ENCODE measurements at regions not wholly inside any gene's neighbourhood (a gene's known extent, or its start where the extent isn't known, plus 50 kb on each side); places are given as distances from the start of the nearest gene placed in this dataset.
A peak's percentile ranks its signal among the peaks of the same experiment; 100 is the strongest.

DNA sequence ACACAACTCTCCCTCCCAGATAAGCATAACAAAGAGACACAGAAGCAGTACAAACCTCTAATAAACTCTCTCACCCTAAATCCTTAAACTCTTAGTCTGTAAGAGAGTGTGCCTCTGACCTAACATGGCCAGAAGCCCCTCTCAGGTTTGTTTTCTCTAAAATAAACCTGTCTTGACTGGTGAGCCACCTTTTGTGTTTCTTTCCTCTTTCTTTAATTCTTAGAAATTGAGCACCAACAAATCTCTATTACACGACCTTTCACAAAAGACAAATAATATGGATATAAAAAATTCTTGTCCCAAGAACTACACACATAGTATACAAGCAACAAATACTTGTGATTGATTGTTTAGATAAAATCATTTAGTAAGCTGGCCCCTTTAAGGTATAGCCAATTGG, 573.7 kb downstream of the EPHA5 start (continued):
- TF ChIP-seq, protein P1, sequence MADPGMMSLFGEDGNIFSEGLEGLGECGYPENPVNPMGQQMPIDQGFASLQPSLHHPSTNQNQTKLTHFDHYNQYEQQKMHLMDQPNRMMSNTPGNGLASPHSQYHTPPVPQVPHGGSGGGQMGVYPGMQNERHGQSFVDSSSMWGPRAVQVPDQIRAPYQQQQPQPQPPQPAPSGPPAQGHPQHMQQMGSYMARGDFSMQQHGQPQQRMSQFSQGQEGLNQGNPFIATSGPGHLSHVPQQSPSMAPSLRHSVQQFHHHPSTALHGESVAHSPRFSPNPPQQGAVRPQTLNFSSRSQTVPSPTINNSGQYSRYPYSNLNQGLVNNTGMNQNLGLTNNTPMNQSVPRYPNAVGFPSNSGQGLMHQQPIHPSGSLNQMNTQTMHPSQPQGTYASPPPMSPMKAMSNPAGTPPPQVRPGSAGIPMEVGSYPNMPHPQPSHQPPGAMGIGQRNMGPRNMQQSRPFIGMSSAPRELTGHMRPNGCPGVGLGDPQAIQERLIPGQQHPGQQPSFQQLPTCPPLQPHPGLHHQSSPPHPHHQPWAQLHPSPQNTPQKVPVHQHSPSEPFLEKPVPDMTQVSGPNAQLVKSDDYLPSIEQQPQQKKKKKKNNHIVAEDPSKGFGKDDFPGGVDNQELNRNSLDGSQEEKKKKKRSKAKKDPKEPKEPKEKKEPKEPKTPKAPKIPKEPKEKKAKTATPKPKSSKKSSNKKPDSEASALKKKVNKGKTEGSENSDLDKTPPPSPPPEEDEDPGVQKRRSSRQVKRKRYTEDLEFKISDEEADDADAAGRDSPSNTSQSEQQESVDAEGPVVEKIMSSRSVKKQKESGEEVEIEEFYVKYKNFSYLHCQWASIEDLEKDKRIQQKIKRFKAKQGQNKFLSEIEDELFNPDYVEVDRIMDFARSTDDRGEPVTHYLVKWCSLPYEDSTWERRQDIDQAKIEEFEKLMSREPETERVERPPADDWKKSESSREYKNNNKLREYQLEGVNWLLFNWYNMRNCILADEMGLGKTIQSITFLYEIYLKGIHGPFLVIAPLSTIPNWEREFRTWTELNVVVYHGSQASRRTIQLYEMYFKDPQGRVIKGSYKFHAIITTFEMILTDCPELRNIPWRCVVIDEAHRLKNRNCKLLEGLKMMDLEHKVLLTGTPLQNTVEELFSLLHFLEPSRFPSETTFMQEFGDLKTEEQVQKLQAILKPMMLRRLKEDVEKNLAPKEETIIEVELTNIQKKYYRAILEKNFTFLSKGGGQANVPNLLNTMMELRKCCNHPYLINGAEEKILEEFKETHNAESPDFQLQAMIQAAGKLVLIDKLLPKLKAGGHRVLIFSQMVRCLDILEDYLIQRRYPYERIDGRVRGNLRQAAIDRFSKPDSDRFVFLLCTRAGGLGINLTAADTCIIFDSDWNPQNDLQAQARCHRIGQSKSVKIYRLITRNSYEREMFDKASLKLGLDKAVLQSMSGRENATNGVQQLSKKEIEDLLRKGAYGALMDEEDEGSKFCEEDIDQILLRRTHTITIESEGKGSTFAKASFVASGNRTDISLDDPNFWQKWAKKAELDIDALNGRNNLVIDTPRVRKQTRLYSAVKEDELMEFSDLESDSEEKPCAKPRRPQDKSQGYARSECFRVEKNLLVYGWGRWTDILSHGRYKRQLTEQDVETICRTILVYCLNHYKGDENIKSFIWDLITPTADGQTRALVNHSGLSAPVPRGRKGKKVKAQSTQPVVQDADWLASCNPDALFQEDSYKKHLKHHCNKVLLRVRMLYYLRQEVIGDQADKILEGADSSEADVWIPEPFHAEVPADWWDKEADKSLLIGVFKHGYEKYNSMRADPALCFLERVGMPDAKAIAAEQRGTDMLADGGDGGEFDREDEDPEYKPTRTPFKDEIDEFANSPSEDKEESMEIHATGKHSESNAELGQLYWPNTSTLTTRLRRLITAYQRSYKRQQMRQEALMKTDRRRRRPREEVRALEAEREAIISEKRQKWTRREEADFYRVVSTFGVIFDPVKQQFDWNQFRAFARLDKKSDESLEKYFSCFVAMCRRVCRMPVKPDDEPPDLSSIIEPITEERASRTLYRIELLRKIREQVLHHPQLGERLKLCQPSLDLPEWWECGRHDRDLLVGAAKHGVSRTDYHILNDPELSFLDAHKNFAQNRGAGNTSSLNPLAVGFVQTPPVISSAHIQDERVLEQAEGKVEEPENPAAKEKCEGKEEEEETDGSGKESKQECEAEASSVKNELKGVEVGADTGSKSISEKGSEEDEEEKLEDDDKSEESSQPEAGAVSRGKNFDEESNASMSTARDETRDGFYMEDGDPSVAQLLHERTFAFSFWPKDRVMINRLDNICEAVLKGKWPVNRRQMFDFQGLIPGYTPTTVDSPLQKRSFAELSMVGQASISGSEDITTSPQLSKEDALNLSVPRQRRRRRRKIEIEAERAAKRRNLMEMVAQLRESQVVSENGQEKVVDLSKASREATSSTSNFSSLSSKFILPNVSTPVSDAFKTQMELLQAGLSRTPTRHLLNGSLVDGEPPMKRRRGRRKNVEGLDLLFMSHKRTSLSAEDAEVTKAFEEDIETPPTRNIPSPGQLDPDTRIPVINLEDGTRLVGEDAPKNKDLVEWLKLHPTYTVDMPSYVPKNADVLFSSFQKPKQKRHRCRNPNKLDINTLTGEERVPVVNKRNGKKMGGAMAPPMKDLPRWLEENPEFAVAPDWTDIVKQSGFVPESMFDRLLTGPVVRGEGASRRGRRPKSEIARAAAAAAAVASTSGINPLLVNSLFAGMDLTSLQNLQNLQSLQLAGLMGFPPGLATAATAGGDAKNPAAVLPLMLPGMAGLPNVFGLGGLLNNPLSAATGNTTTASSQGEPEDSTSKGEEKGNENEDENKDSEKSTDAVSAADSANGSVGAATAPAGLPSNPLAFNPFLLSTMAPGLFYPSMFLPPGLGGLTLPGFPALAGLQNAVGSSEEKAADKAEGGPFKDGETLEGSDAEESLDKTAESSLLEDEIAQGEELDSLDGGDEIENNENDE (IDR thresholded peaks at IDR 0.05; ENCODE audit: insufficient replicate concordance, low read length): no peak
- TF ChIP-seq KDM1A (IDR thresholded peaks at IDR 0.05; ENCODE audit: borderline replicate concordance, low read length) (peak; percentile 43; the same call in 1 of the 2 replicates), CHD2 (IDR thresholded peaks at IDR 0.05; ENCODE audit: low read length) (no peak)
